WERI-Rb-1 (cell line): ENCODE measurements at regions not wholly inside any gene's neighbourhood (a gene's known extent, or its start where the extent isn't known, plus 50 kb on each side); places are given as distances from the start of the nearest gene placed in this dataset.

Experiments
- DNase-seq: peaks from one replicate; pipeline ENCODE4 v3.0.0-alpha.2; 2020
- H3K27ac ChIP-seq: fragments of 250-450 bp; sonication (Bioruptor Pico); 2 replicates; pipeline ENCODE4 v1.5.1; 2020; ENCODE audit warnings: mild to moderate bottlenecking, moderate library complexity
- H3K27me3 ChIP-seq: fragments of 250-450 bp; sonication (Bioruptor Pico); 2 replicates; pipeline ENCODE4 v1.5.1; 2021; ENCODE audit warnings: mild to moderate bottlenecking, low read depth, moderate library complexity; ENCODE audit not compliant: insufficient read depth, severe bottlenecking
- H3K36me3 ChIP-seq: fragments of 250-450 bp; sonication (Bioruptor Pico); 2 replicates; pipeline ENCODE4 v1.5.1; 2020; ENCODE audit warnings: mild to moderate bottlenecking, moderate library complexity
- H3K4me3 ChIP-seq: 2 replicates; pipeline ENCODE4 v1.5.1; 2011; ENCODE audit warnings: low read depth, mild to moderate bottlenecking, control low read depth, low read length
- H3K9me3 ChIP-seq: fragments of 250-450 bp; sonication (Bioruptor Pico); 2 replicates; pipeline ENCODE4 v1.5.1; 2021; ENCODE audit warnings: mild to moderate bottlenecking, moderate library complexity; ENCODE audit not compliant: severe bottlenecking
- CTCF ChIP-seq: IDR thresholded peaks from 2 replicates; pipeline ENCODE4 v1.5.1; 2011; ENCODE audit warnings: low read depth, mild to moderate bottlenecking, control low read depth, inconsistent platforms, low read length

GRCh38 chr2:84083984-84084383, 375.1 kb downstream of the SUCLG1 start:
- TF ChIP-seq CTCF: no peak
- Histone ChIP-seq H3K9me3 (no peaks in the 10 kb centered on the region), H3K27ac (no peak overlapping the region), H3K27me3 (no peaks in the 10 kb centered on the region), H3K4me3 (no peak overlapping the region), H3K36me3 (no peaks in the 10 kb centered on the region)
- no peak for DNase-seq

- TF ChIP-seq CTCF: no peak
Observed at GRCh38 chr2:84078471-84078870, 380.6 kb downstream of the SUCLG1 start.

GRCh38 chr2:84077496-84077895, 381.6 kb downstream of the SUCLG1 start:
- Histone ChIP-seq H3K27ac (no peak overlapping the region), H3K4me3 (no peak overlapping the region), H3K36me3 (no peaks in the 10 kb centered on the region), H3K27me3 (no peaks in the 10 kb centered on the region), H3K9me3 (no peaks in the 10 kb centered on the region)
- DNase-seq: peak; percentile 36
- TF ChIP-seq CTCF: peak; percentile 40

More at GRCh38 chr2:84078471-84078870, 380.6 kb downstream of the SUCLG1 start:
- Histone ChIP-seq H3K27ac (no peak overlapping the region), H3K4me3 (no peak overlapping the region), H3K9me3 (no peaks in the 10 kb centered on the region), H3K27me3 (no peaks in the 10 kb centered on the region), H3K36me3 (no peaks in the 10 kb centered on the region)
- no peak for DNase-seq

GRCh38 chr2:84071050-84071449, 388.0 kb downstream of the SUCLG1 start:
- no peaks in the 10 kb centered on the region for H3K36me3 ChIP-seq
- TF ChIP-seq CTCF: no peak
- H3K27ac ChIP-seq: no peak overlapping the region
- H3K9me3 ChIP-seq: no peaks in the 10 kb centered on the region
- H3K27me3 ChIP-seq: no peaks in the 10 kb centered on the region
- no peak overlapping the region for H3K4me3 ChIP-seq
- DNase-seq: no peak

- Histone ChIP-seq H3K27me3 (no peaks in the 10 kb centered on the region), H3K36me3 (no peaks in the 10 kb centered on the region), H3K9me3 (no peaks in the 10 kb centered on the region), H3K4me3 (no peak overlapping the region), H3K27ac (no peak overlapping the region)
- no peak for DNase-seq
- TF ChIP-seq CTCF: no peak
Observed at GRCh38 chr2:84065857-84066256, 393.2 kb downstream of the SUCLG1 start.

- H3K4me3 ChIP-seq: no peak overlapping the region
- no peak for DNase-seq
- H3K27me3 ChIP-seq: no peaks in the 10 kb centered on the region
- H3K27ac ChIP-seq: no peak overlapping the region
- H3K36me3 ChIP-seq: no peaks in the 10 kb centered on the region
- TF ChIP-seq CTCF: no peak
- H3K9me3 ChIP-seq: no peaks in the 10 kb centered on the region
Observed at GRCh38 chr2:84057917-84058560, 401.0 kb downstream of the SUCLG1 start.
